ENCODE measurements at regions not wholly inside any gene's neighbourhood (a gene's known extent, or its start where the extent isn't known, plus 50 kb on each side); places are given as distances from the start of the nearest gene placed in this dataset.

- no peaks in the 10 kb centered on the region for H3K79me2 ChIP-seq (replicated peaks; ENCODE audit: insufficient read depth, low read length)
- TF ChIP-seq CTCF (IDR thresholded peaks at IDR 0.05; ENCODE audit: poor library complexity, severe bottlenecking) (no peak), TAF1 (IDR thresholded peaks at IDR 0.05; ENCODE audit: low read depth) (no peak), RAD21 (conservative IDR thresholded peaks at IDR 0.05) (no peak), REST (IDR thresholded peaks at IDR 0.05; ENCODE audit: borderline replicate concordance) (no peak), MXI1 (conservative IDR thresholded peaks at IDR 0.05; ENCODE audit: poor library complexity, severe bottlenecking) (no peak), EZH2 (IDR thresholded peaks at IDR 0.05; ENCODE audit: borderline replicate concordance, insufficient read depth, low read length, poor library complexity, severe bottlenecking) (no peak), POLR2AphosphoS5 (IDR thresholded peaks at IDR 0.05) (no peak), SMC3 (conservative IDR thresholded peaks at IDR 0.05; ENCODE audit: poor library complexity) (no peak), EP300 (conservative IDR thresholded peaks at IDR 0.05; ENCODE audit: poor library complexity, severe bottlenecking) (no peak)
- no peaks in the 10 kb centered on the region for H4K20me1 ChIP-seq (ENCODE audit: insufficient read depth)
- no peaks in the 10 kb centered on the region for H3K9me3 ChIP-seq (ENCODE audit: low read length)
- H3K4me3 ChIP-seq (ENCODE audit: low read length), result no peak overlapping the region
- no peaks in the 10 kb centered on the region for H3K27me3 ChIP-seq (ENCODE audit: insufficient read depth, low read depth, low read length)
- H3K9me2 ChIP-seq (ENCODE audit: insufficient read depth, low read length), result no peaks in the 10 kb centered on the region
- no peak overlapping the region for H3K9ac ChIP-seq (ENCODE audit: low read length)
- peaks cover 9% of the 10 kb centered on the region for H3K36me3 ChIP-seq (ENCODE audit: insufficient read depth, low read length)
- no peaks in the 10 kb centered on the region for H3F3A ChIP-seq (ENCODE audit: insufficient read depth, low read length, poor library complexity, severe bottlenecking)
- no peak overlapping the region for H3K4me2 ChIP-seq (ENCODE audit: low read length)
- no peak overlapping the region for H3K27ac ChIP-seq (ENCODE audit: low read length)
- H2AFZ ChIP-seq (ENCODE audit: low read depth, low read length), result no peak overlapping the region
Observed at GRCh38 chrX:2566055-2566454, 65.3 kb upstream of the DHRSX start.

GRCh38 chrX:2561456-2561855 lies 60.7 kb upstream of the DHRSX start:
- no peak overlapping the region for H3K4me3 ChIP-seq (ENCODE audit: low read length)
- no peak for TF ChIP-seq MXI1 (conservative IDR thresholded peaks at IDR 0.05; ENCODE audit: poor library complexity, severe bottlenecking)
- TF ChIP-seq CTCF (IDR thresholded peaks at IDR 0.05; ENCODE audit: poor library complexity, severe bottlenecking), result no peak
- TF ChIP-seq POLR2AphosphoS5 (IDR thresholded peaks at IDR 0.05), result no peak
- TF ChIP-seq EZH2 (IDR thresholded peaks at IDR 0.05; ENCODE audit: borderline replicate concordance, insufficient read depth, low read length, poor library complexity, severe bottlenecking), result no peak
- no peak for TF ChIP-seq TAF1 (IDR thresholded peaks at IDR 0.05; ENCODE audit: low read depth)
- TF ChIP-seq SMC3 (conservative IDR thresholded peaks at IDR 0.05; ENCODE audit: poor library complexity), result no peak
- no peak for TF ChIP-seq EP300 (conservative IDR thresholded peaks at IDR 0.05; ENCODE audit: poor library complexity, severe bottlenecking)
- TF ChIP-seq RAD21 (conservative IDR thresholded peaks at IDR 0.05), result no peak
- TF ChIP-seq REST (IDR thresholded peaks at IDR 0.05; ENCODE audit: borderline replicate concordance), result no peak
- H3K79me2 ChIP-seq (replicated peaks; ENCODE audit: insufficient read depth, low read length), result no peaks in the 10 kb centered on the region
- no peaks in the 10 kb centered on the region for H3K9me2 ChIP-seq (ENCODE audit: insufficient read depth, low read length)
- H2AFZ ChIP-seq (ENCODE audit: low read depth, low read length), result no peak overlapping the region
- no peak overlapping the region for H3K4me2 ChIP-seq (ENCODE audit: low read length)
- H3K9me3 ChIP-seq (ENCODE audit: low read length), result no peaks in the 10 kb centered on the region
- H3K36me3 ChIP-seq (ENCODE audit: insufficient read depth, low read length), result peaks cover 8% of the 10 kb centered on the region
- H4K20me1 ChIP-seq (ENCODE audit: insufficient read depth), result no peaks in the 10 kb centered on the region
- no peak overlapping the region for H3K27ac ChIP-seq (ENCODE audit: low read length)
- H3F3A ChIP-seq (ENCODE audit: insufficient read depth, low read length, poor library complexity, severe bottlenecking), result no peaks in the 10 kb centered on the region
- no peak overlapping the region for H3K9ac ChIP-seq (ENCODE audit: low read length)
- no peaks in the 10 kb centered on the region for H3K27me3 ChIP-seq (ENCODE audit: insufficient read depth, low read depth, low read length)
